K562 (cell line): ENCODE measurements at regions not wholly inside any gene's neighbourhood (a gene's known extent, or its start where the extent isn't known, plus 50 kb on each side); places are given as distances from the start of the nearest gene placed in this dataset.

Experiments
- ATAC-seq: fragments of 200-7000 bp; cut with Tn5 transposase; 3 replicates; pipeline ENCODE4 v1.9.1; 2020; ENCODE audit warnings: moderate library complexity
- BruUV-seq: library from RNA; stranded (reverse); fragments of 400-500 nt; replicated peaks from 2 replicates; lab custom pipeline; 2021; lab: Mats Ljungman, UMichigan
- CTCF ChIA-PET: fragments of 300-600 bp; formaldehyde crosslinking; extraction: SDS; loops from one replicate; lab custom pipeline; 2021; ENCODE audit warnings: low intra/inter-chr PET ratio; lab: Yijun Ruan, JAX
- POLR2A ChIA-PET: fragments of 300-600, 350-650 bp; sonication (Branson Sonifier 250); formaldehyde crosslinking; extraction: SDS; loops from one replicate; lab custom pipeline; 2021; ENCODE audit warnings: antibody characterized with exemption, inconsistent platforms; lab: Yijun Ruan, JAX
- DNase-seq, 4 experiments: peaks; one replicate each; pipeline versions ENCODE4 v3.0.0 to v3.0.0-alpha.2; 2011 to 2018; ENCODE audit warnings: low spot score in 3 of 4, mixed read lengths in 3 of 4; ENCODE audit errors: extremely low read depth in 1 of 4
- FAIRE-seq: peaks from 2 replicates; lab custom pipeline; 2011; peaks lifted over from hg19 to GRCh38; lab: Jason Lieb, UNC
- H2AFZ ChIP-seq: 2 replicates; pipeline ENCODE4 v1.6.0; 2011; ENCODE audit warnings: low read depth, low read length, control low read depth, inconsistent platforms
- H3K27ac ChIP-seq: fragments of 200-600 bp; 3 replicates; pipeline ENCODE4 v1.8.0; 2011; ENCODE audit warnings: low read depth, mild to moderate bottlenecking, control low read depth, inconsistent platforms, low read length, moderate library complexity, mixed read lengths; ENCODE audit errors: extremely low read depth
- H3K27me3 ChIP-seq, 2 experiments: fragments of 300-600 bp in 1 of 2; 2 replicates in 1 of 2; 3 replicates in 1 of 2; pipeline versions ENCODE4 v1.6.0 to v1.8.0; 2011; ENCODE audit warnings: inconsistent platforms in 2 of 2, low read length in 2 of 2, mild to moderate bottlenecking in 1 of 2, mixed read lengths in 1 of 2, moderate library complexity in 1 of 2; ENCODE audit not compliant: control insufficient read depth in 2 of 2, insufficient read depth in 2 of 2
- H3K36me3 ChIP-seq: fragments of 300-600 bp; 3 replicates; pipeline ENCODE4 v1.8.0; 2011; ENCODE audit warnings: mild to moderate bottlenecking, low read length, inconsistent platforms; ENCODE audit not compliant: control insufficient read depth, insufficient read depth
- H3K4me1 ChIP-seq, 2 experiments: fragments of 200-600 bp in 1 of 2; replicated peaks in 1 of 2; 2 replicates in 1 of 2; 3 replicates in 1 of 2; pipeline versions ENCODE4 v1.5.1 to v1.8.0; 2011; ENCODE audit warnings: inconsistent platforms in 2 of 2, low read length in 2 of 2, mild to moderate bottlenecking in 1 of 2, mixed read lengths in 1 of 2, moderate library complexity in 1 of 2; ENCODE audit not compliant: control insufficient read depth in 2 of 2, insufficient read depth in 2 of 2
- H3K4me2 ChIP-seq: 2 replicates; pipeline ENCODE4 v1.6.1; 2011; ENCODE audit warnings: low read length, control low read depth, inconsistent platforms, mixed read lengths; ENCODE audit not compliant: insufficient read depth
- H3K4me3 ChIP-seq: fragments of 200-600 bp; sonication (generic), shearing (Covaris generic); 2 replicates; pipeline ENCODE4 v1.5.1; 2016; ENCODE audit warnings: control low read depth, inconsistent platforms
- H3K79me2 ChIP-seq: fragments of 200-600 bp; 3 replicates; pipeline ENCODE4 v1.8.0; 2011; ENCODE audit warnings: low read length, inconsistent platforms; ENCODE audit not compliant: control insufficient read depth, insufficient read depth
- H3K9ac ChIP-seq, 2 experiments: 2 replicates each; pipeline versions ENCODE4 v1.6.0 to v1.6.1; 2011; ENCODE audit warnings: low read depth in 2 of 2, low read length in 2 of 2, control low read depth in 1 of 2, inconsistent platforms in 1 of 2, mild to moderate bottlenecking in 1 of 2, mixed read lengths in 1 of 2; ENCODE audit not compliant: insufficient read depth in 1 of 2
- H3K9me1 ChIP-seq: one replicate; pipeline ENCODE4 v1.6.0; 2011; ENCODE audit warnings: inconsistent platforms, mild to moderate bottlenecking, low read length, moderate library complexity; ENCODE audit not compliant: control insufficient read depth, insufficient read depth
- H3K9me3 ChIP-seq: replicated peaks from 2 replicates; pipeline ENCODE4 v1.5.1; 2011; ENCODE audit warnings: low read depth, low read length, inconsistent platforms; ENCODE audit not compliant: control insufficient read depth, insufficient read depth
- H4K20me1 ChIP-seq: replicated peaks from 2 replicates; pipeline ENCODE4 v1.6.1; 2011; ENCODE audit warnings: low read length, inconsistent platforms, mixed read lengths; ENCODE audit not compliant: control insufficient read depth, insufficient read depth
- ARID2 ChIP-seq: fragments of 450-650 bp; IDR thresholded peaks from 2 replicates; pipeline ENCODE4 v1.6.1; 2017; ENCODE audit warnings: antibody characterized with exemption, mild to moderate bottlenecking
- ATF6 ChIP-seq: sonication (generic); formaldehyde crosslinking; IDR thresholded peaks from 2 replicates; pipeline ENCODE4 v1.4.0; 2020; ENCODE audit warnings: mild to moderate bottlenecking, missing genetic modification reagents
- CHD4 ChIP-seq: fragments of 200-600 bp; sonication (generic); IDR thresholded peaks from 3 replicates; pipeline ENCODE4 v1.6.1; 2012; ENCODE audit warnings: low read depth, mild to moderate bottlenecking, mixed read lengths, low read length, inconsistent platforms; ENCODE audit not compliant: insufficient read depth, insufficient replicate concordance, poor library complexity, severe bottlenecking
- CSDE1 ChIP-seq, 2 experiments: fragments of 450-650 bp; IDR thresholded peaks; 2 replicates each; pipeline ENCODE4 v1.6.1; 2016; ENCODE audit warnings: mild to moderate bottlenecking in 1 of 2
- ERF ChIP-seq: fragments of 450-650 bp; formaldehyde crosslinking; IDR thresholded peaks from 2 replicates; pipeline ENCODE4 v1.4.0; 2020; ENCODE audit warnings: mild to moderate bottlenecking, mixed read lengths
- JUN ChIP-seq, 2 experiments: sonication (generic) in 1 of 2; formaldehyde crosslinking in 1 of 2; IDR thresholded peaks; 2 replicates each; pipeline versions ENCODE4 v1.6.1 to v1.8.0; 2012 to 2022; ENCODE audit warnings: borderline replicate concordance in 2 of 2, mild to moderate bottlenecking in 2 of 2, improper control_type of control experiment in 1 of 2, low read depth in 1 of 2, low read length in 1 of 2, missing genetic modification reagents in 1 of 2
- MEF2D ChIP-seq: conservative IDR thresholded peaks from 2 replicates; pipeline ENCODE4 v1.6.1; 2016; ENCODE audit warnings: low read depth, missing genetic modification characterization, missing compliant biosample characterization
- SIN3B ChIP-seq: fragments of 450-650 bp; IDR thresholded peaks from 2 replicates; pipeline ENCODE4 v1.6.1; 2017; ENCODE audit warnings: low read depth, mild to moderate bottlenecking, moderate library complexity
- SNAPC5 ChIP-seq: fragments of 250-450 bp; sonication (Bioruptor Pico); IDR thresholded peaks from 2 replicates; pipeline ENCODE4 v1.8.0; 2021; ENCODE audit warnings: moderate library complexity, mild to moderate bottlenecking, inconsistent platforms
- THAP7 ChIP-seq: fragments of 250-450 bp; sonication (Bioruptor Pico); IDR thresholded peaks from 2 replicates; pipeline ENCODE4 v1.5.0; 2021
- THRAP3 ChIP-seq: fragments of 450-650 bp; IDR thresholded peaks from 2 replicates; pipeline ENCODE4 v1.6.1; 2016; ENCODE audit warnings: mild to moderate bottlenecking, inconsistent platforms, borderline replicate concordance
- ZBTB33 ChIP-seq: sonication (generic); formaldehyde crosslinking; IDR thresholded peaks from 2 replicates; pipeline ENCODE4 v1.8.1; 2023; ENCODE audit warnings: mild to moderate bottlenecking, missing genetic modification reagents
- ZNF311 ChIP-seq: fragments of 250-450 bp; sonication (Bioruptor Pico); IDR thresholded peaks from 2 replicates; pipeline ENCODE4 v1.4.0; 2020; ENCODE audit warnings: mild to moderate bottlenecking, moderate library complexity
- ZNF507 ChIP-seq: conservative IDR thresholded peaks from 2 replicates; pipeline ENCODE4 v1.6.1; 2017; ENCODE audit warnings: missing genetic modification characterization, missing compliant biosample characterization
- ZNF512 ChIP-seq: IDR thresholded peaks from 2 replicates; pipeline ENCODE4 v1.6.1; 2016; ENCODE audit warnings: missing genetic modification characterization, missing compliant biosample characterization
- WGBS: fragments of 100-300 bp; shearing (Covaris generic); methylation state at CpG from one replicate; pipeline ENCODE4 v1.1.6; 2016; ENCODE audit warnings: low coverage, mixed read lengths; ENCODE audit not compliant: insufficient coverage; ENCODE audit errors: missing lambda C conversion rate; 5-methylcytosine and 5-hydroxymethylcytosine counted together
- in situ Hi-C: fragments of 300-500 bp; cut with MboI; formaldehyde crosslinking; loops from 4 replicates; pipeline ENCODE4 v1.15.0; 2018; ENCODE audit warnings: inconsistent platforms, mixed read lengths
- intact Hi-C: fragments of 100-400 bp; cut with micrococcal nuclease; formaldehyde crosslinking; loops from 2 replicates; pipeline ENCODE4 v1.14.2; 2022

GRCh38 chr1:229815961-229816360, 189.9 kb downstream of the URB2 start:
- intact Hi-C loops: no loop called here
- no peaks in the 10 kb centered on the region for H3K9me3 ChIP-seq
- H3K9me1 ChIP-seq: no peaks in the 10 kb centered on the region
- ChIA-PET POLR2A (no interaction called here), CTCF (no interaction called here)
- H3K9ac ChIP-seq: no peak overlapping the region
- H3K4me1 ChIP-seq: no peaks in the 10 kb centered on the region
- no TSS peak for BruUV-seq
- DNase-seq: no peak
- in situ Hi-C loops: no loop called here
- no peak for FAIRE-seq
- no peak overlapping the region for H2AFZ ChIP-seq
- WGBS: 0% methylated on average over 2 of the region's 2 CpGs
- H3K27me3 ChIP-seq: peaks cover 2 to 22% of the 10 kb centered on the region in 2 experiments; a peak in 3 of 5 replicates
- H4K20me1 ChIP-seq: no peaks in the 10 kb centered on the region
- no peak overlapping the region for H3K27ac ChIP-seq
- ATAC-seq: no peak
- no peak overlapping the region for H3K4me3 ChIP-seq
- no peaks in the 10 kb centered on the region for H3K36me3 ChIP-seq
- TF ChIP-seq ERF (no peak), ZNF311 (CRISPR knock-in tag) (no peak), ZNF507 (tag) (no peak), THAP7 (CRISPR knock-in tag) (no peak), MEF2D (no peak), ZBTB33 (CRISPR knock-in tag) (no peak), SNAPC5 (CRISPR knock-in tag) (no peak), CSDE1 (IDR thresholded peaks at IDR 0.05) (no peak), SIN3B (no peak), JUN (IDR thresholded peaks at IDR 0.05; ENCODE audit: borderline replicate concordance, low read depth, low read length) (no peak), JUN (CRISPR knock-in tag; IDR thresholded peaks at IDR 0.05; ENCODE audit: borderline replicate concordance) (no peak), ATF6 (CRISPR knock-in tag) (no peak), THRAP3 (no peak), CHD4 (no peak), ZNF512 (tag) (no peak), ARID2 (no peak)
- no peak overlapping the region for H3K4me2 ChIP-seq
- H3K79me2 ChIP-seq: no peaks in the 10 kb centered on the region
